ENCODE measurements at regions not wholly inside any gene's neighbourhood (a gene's known extent, or its start where the extent isn't known, plus 50 kb on each side); places are given as distances from the start of the nearest gene placed in this dataset.

GRCh38 chr6:40340957-40341356 is 246.2 kb downstream of the LRFN2 start:
- DNase-seq = no peak

GRCh38 chr6:40340196-40340595 is 247.0 kb downstream of the LRFN2 start:
- DNase-seq = no peak

GRCh38 chr6:40338306-40338705 is 248.9 kb downstream of the LRFN2 start:
- DNase-seq = no peak

DNA sequence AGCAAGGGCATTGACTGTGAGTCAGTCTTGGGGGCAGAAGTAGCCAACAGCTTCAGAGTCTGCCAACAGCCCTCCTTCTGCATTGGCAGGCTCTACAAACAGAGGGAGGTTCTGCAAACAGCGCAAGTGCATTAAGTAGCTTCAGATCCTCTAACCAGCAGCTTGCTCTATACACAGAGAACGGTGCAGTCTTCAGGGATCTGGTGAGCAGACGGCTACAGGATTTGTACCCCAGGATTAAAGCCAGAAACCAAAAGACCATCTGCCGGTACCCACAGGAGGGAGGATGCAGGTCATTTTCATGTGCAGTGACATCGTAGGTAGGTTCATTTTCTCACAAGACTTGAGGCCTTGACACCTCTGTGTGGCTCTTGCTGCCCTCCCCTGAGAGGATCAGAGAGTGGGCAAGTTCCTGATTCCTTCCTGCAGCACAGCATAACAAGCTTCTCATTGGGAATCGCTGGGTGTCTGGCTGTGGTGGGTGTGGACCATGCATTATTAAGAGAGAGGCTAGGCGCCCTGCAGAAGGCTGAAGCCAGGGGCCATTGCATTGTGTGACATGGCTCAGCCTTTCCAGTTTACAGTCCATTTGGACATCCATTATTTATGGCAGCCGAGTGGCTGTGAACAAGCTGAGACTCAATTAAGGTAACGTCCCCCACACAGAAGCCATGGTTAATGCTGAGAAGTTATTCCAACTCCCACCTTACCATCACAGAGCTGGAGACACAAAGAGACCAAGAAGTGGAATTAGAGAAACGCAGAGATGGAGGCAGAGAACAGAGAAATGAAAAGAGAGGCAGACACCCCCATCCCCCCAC is 250.0 kb downstream of the LRFN2 start:
- no peak for DNase-seq

GRCh38 chr6:40336296-40336695 is 250.9 kb downstream of the LRFN2 start:
- no peak for DNase-seq

DNA sequence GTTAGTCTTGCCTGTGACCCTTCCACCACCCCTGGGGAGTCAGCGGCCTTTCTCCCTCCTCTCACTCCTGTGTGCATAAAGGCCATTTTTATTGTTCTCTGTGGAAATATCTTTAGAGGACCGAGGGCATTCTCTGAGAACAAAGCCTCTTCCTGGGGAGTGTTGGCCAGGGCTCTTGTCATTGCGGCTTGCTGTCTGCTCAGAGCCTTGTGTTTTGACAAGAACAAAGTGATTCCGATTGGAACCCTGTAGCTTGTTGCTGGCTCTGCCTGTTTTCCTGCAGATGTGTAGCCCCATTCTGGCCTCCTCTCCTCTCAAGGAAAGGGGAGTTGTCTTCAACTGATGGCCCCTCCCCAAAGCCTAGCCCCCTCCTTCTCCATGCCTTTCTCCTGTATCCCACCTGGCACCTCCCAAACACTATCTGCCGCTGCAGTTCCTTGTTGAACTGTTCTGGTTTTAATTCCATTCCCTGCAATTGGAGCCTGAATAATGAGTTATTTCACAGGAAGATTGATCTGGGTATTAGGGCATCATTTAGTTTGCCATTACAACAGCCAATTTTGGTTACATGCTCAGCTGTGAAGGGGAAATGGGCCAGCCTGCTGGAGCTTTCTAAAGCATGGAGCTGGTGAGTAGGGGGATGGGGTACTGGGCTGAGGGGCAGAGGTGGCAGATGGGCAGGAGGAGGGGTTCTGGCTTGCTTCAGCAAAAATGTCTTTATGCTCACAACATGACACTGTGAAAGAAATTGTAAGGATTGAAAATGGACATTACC is 252.5 kb downstream of the LRFN2 start:
- no peak for DNase-seq

DNA sequence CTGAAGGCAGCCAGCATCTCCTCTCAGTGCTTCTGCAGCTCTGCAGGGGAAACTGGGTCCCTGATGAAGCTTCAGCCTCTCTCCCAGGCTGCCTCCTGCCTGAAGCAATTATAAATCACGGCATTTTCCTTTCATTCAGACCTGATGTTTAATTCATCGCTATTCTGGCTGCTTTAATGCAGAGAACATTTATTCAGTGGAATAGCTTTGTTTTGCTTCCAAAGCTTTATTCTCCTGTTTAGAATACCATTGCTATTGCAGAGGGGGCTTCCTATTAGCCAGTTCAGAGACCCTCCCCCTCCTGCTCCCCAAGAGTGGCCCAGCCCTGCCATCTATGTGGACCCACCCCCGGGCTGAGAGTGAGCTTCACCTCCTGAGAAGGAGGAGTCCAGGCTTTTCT is 255.6 kb downstream of the LRFN2 start:
- DNase-seq = no peak

- no peak for DNase-seq
Measured at GRCh38 chr6:40330301-40330721, 256.9 kb downstream of the LRFN2 start.

DNA sequence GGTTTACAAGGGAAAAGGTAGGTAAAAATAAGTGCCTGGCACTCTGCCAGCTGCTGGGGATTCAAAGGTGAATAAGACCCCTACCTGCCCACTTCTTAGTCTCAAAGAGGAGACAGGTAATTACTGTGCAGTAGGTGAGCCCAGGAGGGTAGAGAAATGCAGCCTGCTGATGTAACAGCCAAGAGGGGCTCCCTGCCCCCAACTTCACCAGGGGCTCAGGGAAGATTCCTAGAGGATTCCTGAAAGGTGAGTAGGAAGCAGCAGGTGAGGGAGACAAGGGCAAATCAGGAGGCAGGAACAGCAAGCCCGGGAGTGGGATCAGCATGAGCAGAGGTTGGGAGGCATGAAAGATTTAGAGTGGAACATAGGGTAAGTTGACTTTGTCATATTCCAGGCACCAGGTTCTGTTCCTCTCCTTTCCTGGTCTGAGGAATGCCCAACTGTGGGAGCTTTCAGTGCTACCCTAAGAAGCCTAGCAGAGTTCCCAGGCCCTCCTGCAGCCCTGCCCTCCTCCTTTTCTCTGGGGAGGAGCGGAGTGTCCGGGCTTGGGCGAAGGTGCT is 258.1 kb downstream of the LRFN2 start:
- no peak for DNase-seq

GRCh38 chr6:40328386-40328985 is 258.7 kb downstream of the LRFN2 start:
- DNase-seq = peak; percentile 49 to 63

DNA sequence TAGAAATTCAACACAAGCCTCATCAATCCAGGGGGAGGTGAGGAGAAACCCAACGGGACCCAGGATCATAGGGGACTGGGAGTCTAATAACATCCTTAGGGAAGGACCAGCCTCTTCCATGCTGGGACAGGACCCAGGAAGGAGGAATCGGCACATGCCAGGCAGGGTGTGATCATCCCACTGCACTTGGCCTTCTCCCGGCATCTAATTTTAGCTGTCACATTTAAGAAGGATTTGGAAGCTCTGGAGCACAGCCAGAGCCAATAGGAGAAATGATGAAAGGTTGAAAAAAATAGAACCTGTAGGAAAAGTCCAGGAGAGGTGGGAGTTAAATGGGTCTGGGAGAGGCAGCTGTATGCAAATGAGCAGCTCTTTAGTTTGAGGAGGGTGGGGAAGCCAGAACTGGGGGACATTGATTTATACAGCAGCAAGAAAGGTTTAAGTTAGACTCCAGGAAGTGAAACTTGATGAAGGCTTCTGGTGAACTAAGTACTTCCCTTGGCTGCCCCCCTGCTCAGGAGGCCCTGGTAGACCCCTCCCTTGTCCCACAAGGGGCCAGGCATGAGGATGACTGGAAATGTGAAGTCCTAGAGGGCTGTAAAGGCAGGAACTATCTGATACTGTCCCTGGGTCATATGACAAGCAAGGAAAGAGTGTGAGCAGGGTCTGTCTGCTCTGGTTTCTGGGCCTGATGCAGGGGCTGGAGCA is 260.3 kb downstream of the LRFN2 start:
- peak; percentile 43 to 51 for DNase-seq

GRCh38 chr6:40325791-40326190 is 261.4 kb downstream of the LRFN2 start:
- no peak for DNase-seq

GRCh38 chr6:40325041-40325440 is 262.1 kb downstream of the LRFN2 start:
- peak in 1 of 2 experiments; percentile 57 for DNase-seq

DNA sequence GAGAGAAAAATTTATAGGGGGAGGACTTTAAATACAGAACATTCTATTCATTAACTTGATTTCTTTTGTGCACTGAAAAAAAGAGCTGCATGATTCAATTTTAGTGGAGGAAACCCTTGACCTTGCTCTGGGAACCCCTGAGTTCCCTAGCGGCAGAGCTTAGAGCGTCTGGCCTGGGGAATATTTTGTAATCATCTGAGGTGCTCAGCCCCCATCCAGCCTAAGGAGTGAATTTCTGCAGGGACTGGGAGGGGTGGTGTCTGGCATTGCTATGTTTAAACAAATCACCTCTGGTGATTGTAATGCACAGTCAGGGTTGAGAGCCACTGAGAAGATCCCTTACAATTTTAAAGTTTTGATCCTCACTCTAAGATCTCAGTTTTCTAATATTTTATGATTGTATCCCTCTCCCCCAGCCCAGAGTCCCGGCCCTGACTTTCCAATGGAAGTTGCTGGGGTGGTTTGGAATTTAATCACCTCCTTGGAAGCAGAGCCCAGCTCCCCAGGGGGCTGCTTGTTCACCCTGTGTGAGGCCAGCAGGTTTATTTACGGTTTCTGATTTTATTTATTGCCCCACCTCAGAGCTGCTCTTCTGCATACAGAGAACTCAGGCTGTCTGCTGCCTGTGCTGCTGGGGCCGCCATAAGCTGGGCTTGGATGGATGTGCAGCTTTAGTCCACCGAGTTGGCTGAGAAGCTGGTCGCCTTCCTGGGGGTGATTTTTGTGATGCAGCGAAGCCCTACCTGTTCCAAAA is 263.1 kb downstream of the LRFN2 start:
- DNase-seq = no peak

- no peak for DNase-seq
Measured at GRCh38 chr6:40322336-40322735, 264.8 kb downstream of the LRFN2 start.

- DNase-seq = no peak
Measured at GRCh38 chr6:40321616-40322015, 265.5 kb downstream of the LRFN2 start.

DNA sequence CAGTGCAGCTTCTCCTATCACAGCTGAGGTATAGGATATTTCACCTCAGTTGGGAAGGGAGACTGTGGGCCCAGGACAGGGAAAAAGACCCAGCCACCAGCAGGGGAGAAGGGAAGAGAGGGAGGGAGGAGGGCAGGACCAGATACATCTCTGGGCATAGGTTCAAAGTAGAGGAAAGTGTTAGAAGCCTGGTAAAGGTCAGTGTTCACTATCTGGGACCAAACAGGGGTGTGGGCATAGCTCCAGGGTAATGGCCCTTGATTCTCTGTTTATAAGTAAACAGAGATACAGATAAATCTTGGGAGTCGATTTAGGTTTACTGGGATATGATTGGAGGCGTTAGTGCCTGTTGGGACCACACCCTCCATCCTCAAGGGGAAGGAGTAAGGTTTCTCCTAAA is 266.2 kb downstream of the LRFN2 start:
- DNase-seq = no peak

GRCh38 chr6:40320441-40320840 is 266.7 kb downstream of the LRFN2 start:
- no peak for DNase-seq

- no peak for DNase-seq
Measured at GRCh38 chr6:40319124-40319523, 268.0 kb downstream of the LRFN2 start.

DNA sequence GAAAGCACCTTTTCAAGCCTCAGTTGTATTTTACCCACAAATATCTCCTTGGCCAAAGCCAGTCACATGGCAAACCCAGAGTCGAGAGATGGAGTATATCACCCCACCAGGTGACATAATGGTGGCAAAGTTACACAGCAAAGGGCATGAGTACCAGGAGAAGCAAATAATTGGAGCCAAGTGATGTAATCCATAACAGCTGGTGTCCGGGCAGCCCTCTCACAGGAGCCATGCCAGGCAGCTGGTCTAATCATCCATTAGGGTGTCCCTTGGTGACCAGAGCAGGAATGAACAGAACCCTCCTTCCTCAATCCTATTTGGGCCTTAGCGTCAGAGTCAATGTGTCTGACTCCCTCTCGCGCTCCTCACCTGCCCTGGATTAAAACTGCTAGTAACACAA is 272.1 kb downstream of the LRFN2 start:
- DNase-seq = peak; percentile 67 to 78

DNA sequence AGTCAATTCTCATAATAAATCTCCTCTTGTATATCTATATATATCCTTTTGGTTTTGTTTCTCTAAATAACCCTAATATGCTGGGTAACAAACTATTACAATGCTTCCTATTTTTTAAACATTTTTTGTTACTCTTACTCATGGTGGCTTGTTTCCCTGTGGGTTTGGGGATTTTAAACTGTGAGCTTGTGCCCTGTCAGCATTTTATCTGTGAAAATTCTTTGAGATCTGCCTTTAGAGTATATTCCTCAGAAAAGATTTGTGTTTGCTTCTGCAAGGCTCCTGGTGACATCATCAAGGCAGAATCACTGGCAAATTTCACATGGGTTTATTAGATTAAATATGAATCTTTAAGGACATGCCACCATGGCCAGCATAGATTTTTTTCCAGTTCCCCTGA is 273.6 kb downstream of the LRFN2 start:
- no peak for DNase-seq

Measured in SHP77 (cell line).